Fibroblast of the conjunctiva (primary cell): ENCODE measurements at regions not wholly inside any gene's neighbourhood (a gene's known extent, or its start where the extent isn't known, plus 50 kb on each side); places are given as distances from the start of the nearest gene placed in this dataset.
"Not testable (repeated sequence)": the region's sequence is repeated elsewhere in the genome, so short reads cannot be mapped to it uniquely, and the experiment has no call there.

Experiments
- DNase-seq: peaks from one replicate; pipeline ENCODE4 v3.0.0-alpha.2; 2010; ENCODE audit warnings: low read depth

DNA sequence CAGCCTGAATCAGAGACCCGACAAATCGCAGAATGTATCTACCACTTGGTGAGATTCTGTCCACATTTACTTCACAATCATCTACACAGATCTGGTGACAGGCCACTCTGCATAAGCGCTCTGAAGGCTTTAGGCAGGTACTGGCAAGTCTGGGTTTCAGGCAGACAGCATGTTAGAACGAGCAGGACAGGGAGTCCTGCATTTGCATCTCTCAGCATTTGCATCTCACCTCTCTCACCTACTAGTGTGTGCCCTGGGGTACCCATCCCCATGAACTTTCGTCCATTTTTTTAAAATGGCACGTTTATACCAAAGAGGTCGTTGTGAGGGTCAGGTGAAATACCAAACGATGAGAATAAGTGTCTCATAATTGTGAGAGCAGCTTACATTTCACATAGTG is 108.2 kb downstream of the SPATA31A1 start:
- DNase-seq = not testable (repeated sequence)

DNA sequence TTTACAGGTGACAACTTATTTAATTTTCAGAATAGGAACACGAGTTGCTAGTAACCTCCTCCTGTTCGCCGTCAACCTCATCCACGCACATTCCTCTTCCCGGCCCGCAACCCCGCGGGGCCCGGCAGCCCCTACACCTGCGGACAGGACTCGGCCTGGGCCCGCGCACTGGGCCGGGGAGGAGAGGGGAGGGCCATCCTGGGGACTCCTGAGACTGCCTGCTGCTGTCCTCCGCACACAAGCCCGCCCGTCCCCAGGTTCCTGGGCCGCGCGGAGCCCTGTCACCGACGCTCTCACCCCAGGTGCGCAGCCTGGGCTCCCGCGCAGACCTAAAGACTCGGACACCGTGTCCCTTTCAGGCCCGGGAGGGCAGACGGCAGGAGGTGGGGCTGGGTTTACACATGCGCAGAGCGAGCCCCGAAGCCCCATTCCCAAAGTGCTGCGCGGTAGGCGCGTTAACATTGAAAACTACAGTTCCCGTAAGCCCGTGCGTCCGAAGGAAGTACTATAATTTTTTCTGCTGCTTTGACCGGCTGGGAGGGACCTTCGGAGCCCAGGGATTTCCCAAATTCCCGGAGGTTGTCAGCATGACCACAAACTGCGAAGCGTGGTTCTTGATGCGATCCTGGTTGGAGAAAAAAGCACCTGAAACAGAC is 108.8 kb downstream of the SPATA31A1 start:
- DNase-seq = peak; percentile 69

DNA sequence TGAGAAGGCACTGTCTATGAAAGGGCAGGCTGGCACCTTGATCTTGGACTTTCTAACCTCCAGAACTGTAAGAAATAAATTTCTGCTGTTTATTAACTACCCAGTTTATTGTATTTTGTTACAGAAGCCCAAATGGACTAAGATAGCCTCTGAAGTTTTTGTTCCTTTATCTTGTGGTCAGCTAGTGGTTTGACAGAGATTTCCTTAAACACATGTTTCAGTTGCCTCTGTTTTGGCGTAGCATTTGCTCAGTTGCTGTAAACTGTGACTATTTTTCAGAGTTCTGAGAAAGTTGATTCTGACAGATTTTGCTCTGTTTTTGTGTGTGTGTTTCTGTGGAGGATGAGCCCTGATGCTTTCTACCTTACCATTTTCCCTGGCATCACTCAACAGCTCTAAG is 119.0 kb downstream of the SPATA31A1 start:
- not testable (repeated sequence) for DNase-seq

DNA sequence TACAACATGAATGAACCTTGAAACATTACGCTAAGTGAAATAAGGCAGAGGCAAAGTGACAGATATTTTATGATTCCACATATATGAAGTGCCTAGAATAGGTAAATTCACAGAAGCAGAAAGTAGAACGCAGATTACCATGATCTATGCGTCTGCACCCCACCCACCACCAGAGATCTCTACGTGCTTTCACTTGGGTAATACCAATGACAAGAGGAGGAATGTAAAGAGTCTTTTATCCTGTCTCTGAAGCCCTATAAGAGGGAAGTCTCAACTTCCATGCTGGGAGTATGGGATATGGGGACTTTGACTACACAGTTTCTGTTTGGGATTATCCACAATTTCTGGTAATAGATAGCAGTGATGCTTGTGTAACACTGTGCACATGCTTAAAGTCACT is 127.6 kb downstream of the SPATA31A1 start:
- not testable (repeated sequence) for DNase-seq

DNA sequence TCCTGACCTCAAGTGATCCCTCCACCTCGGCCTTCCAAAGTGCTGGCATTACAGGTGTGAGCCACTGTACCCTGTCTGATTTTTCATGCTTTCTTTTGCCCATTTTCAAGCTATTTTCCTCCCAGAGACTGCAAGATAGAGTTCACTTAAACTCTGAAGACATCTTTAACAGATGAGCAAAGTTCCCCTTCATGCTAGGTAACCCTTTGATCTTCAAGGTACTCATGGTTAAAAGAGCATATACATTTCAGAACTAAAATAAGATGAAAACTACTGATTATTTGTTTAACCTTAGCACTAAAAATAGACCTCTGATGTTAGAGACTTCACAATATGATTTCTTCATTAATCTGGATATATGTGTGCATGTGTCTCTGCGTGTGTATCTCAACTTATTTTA is 128.4 kb downstream of the SPATA31A1 start:
- DNase-seq = not testable (repeated sequence)

DNA sequence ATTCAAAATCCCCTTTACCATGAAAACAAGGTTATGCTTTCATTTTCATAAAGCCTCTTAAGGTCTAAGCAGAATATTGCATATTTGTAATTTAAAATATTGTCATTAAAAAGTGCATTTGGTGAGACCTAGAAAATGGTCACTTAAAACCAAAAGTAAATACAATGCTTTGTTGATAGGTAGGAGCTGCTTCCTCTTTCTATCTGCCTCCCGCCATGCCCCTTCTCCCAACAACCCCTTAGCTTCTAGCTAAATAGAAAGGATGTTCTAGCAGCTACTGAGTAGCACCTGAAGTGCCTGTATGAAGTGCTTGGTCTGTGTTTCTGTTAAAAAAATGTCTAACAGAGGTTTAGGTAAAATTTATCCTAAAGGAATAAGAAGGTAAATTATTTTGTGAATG is 128.8 kb downstream of the SPATA31A1 start:
- DNase-seq = not testable (repeated sequence)

DNA sequence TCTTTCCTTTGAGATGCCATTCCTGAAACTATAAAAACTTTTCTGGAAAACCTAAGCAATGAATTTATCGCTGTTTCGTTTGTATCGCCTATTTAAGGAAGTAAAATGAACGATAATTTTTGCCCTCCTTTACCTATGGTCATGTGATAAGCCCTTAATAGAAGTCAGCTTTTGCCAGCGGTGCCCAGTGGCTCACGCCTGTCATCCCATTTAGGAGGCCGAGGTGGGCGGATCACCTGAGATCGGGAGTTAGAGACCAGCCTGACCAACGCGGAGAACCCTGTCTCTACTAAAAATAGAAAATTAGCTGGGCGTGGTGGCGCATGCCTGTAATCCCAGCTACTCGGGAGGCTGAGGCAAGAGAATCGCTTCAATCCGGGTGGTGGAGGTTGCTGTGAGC is 132.0 kb downstream of the SPATA31A1 start:
- not testable (repeated sequence) for DNase-seq

DNA sequence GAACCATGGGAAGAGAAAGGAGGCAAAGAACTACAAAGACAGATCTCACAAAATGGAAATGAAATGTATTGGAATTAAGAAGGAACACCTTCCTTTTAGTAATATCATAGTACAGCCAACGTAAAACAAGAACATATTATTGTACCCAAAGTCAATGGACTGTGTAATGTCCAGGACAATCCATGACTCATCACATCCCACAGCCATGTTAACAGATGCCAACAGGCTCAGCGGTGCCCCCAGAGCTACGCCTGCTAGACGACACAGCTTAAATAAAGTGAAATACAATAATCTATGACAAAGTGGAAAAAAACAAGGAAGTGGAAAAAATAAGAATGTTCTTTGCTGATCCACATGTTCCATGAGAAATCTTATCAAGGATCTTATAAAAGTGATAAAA is 140.8 kb downstream of the SPATA31A1 start:
- not testable (repeated sequence) for DNase-seq

DNA sequence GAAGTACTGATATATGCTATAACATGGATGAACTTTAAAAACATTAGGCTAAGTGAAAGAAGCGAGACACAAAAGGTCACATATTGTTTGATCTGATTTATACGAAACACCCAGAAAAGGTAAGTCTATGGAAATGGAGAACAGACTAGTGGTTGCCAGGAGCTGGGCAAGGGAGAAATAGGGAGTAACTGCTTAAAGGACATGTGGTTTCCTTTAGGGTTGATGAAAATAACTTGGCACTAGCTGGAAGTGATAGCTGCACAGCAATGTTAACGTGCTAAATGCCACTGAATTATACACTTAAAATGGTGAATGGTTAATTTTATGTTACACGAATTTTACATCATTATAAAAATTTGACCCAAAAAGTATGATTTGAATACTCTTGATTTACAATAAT is 147.7 kb downstream of the SPATA31A1 start:
- not testable (repeated sequence) for DNase-seq

DNA sequence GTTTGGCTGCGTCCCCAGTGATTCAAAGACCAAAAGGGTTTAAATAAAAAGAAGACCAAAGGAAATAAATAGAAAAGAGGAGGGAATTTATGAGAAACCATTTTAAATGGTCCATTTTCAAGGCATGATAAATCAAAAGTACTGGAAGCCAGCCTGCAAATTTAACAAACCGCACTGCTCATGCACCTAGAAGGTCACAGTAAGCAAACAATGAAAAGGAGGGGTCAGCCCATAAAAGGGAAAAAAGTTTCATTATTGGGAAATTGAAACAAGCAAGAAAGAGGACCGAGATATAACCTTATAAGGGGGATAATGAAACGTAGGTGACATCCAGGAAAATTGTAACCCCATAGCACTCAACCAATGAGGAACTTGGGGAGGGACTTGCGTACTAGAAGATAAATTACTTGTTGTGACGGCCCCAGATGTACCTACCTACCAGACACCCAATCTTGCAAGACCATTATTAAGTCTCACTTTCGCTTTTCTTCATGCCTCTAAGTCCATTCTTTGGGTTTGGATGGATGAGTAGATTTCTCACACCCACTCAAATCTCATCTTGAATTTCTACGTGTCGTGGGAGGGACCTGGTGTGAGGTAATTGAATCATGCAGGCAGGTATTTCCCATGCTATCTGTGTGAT is 172.0 kb downstream of the SPATA31A1 start:
- not testable (repeated sequence) for DNase-seq

DNA sequence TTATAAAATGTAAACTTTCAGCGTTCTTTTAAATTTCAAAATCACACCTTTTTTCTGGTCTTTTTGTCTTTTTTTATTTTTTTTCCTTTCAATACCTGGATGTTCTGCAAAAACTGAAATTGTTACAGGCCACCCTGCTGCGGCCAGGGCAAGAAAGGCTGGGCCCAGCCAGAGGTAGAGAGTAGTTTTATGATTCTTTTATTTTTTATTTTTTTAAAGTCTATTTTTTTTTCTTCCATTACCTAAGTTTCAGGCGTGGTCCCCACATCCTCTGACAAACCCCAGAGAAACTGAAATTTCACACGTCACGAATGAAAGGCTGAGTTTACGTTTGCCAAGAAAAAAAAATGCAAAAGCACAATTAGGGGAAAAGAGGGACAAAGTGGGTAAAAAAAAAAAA is 177.1 kb downstream of the SPATA31A1 start:
- DNase-seq = not testable (repeated sequence)

DNA sequence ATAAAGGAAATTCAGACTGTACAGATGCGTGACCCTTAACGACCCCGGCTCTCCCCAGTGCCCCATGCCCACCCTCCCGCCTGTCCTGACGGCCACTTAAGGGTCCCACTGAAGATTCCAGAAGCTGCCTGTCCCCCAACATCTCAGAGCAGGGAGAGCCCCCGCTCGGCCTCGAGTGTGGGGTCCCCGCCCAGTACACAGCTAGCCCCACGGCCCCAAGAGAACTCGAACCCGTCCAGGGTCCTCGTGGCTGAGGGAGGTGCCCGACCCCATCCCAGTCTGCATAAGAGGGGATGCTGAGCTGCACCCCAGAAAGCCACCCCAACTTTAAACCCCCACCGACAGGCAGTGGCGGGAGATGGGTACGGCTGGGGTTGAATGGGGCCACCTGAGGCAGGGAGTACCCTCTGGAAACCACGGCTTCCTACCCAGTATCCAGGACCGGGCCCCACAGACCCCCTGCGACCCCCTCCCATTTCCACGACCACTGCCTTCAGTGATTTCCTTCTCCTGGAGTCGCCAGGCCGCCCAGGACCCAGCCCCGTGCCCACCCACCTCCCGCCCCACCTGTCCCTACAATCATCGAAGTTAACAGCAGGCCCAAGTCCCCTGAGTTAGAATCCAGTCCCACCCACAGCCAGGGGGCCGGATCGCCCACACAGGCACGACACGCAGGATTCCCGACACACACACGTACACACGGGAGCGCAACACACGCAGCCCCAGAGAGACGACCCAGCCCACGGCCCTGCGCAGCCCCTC is 177.7 kb downstream of the SPATA31A1 start:
- not testable (repeated sequence) for DNase-seq

DNA sequence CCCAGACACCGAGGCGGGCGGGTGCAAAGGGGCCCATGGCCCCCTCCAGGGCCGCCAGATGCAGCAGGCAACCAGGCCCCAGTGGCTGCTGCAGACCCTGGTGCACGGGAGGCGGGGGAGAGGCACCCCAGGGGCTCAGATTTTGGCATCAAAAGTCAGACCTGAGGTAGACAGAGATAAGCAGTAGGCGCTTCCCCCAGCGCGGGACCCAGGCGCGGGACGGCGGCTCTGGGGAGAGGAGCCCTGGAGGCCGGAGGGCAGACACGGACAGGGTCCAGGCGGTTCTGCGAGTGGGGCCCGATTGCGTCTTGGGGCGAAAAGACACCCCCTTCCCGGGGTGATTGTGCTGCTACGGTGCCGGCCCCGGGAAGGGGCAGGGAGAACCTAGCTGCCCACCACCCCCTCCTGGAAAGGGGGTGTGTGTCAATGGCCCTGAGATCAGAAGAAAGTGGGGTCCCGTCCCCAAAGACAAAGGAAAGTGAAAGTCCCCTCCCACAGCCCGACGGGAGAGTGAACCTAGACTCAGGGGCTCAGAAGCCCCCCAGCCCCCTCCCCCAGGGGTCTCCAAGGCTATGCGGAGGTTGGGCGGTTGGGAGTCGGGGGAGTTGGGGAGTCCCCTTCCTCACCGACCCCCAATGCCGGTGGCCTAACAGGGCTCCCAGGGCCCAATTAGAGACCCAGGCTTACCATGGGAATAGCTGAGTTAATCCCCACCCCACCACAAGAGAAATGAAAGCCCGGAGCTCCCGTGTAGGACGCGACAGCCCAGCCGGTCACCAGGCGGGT is 178.5 kb downstream of the SPATA31A1 start:
- not testable (repeated sequence) for DNase-seq

DNA sequence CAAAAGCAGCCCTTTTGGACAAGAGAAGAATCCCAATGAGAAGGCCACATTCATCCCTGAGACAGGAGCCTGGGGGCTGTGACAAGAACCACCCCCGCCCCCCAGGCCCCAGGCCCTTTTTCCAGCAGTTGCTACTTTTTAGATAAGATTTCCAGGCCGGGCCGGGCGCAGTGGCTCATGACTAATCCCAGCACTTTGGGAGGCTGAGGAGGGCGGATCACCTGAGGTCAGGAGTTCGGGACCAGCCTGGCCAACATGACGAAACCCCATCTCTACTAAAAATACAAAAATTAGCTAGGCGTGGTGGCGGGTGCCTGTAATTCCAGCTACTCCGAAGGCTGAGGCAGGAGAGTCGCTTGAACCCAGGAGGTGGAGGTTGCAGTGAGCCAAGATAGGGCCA is 179.4 kb downstream of the SPATA31A1 start:
- DNase-seq = not testable (repeated sequence)

DNA sequence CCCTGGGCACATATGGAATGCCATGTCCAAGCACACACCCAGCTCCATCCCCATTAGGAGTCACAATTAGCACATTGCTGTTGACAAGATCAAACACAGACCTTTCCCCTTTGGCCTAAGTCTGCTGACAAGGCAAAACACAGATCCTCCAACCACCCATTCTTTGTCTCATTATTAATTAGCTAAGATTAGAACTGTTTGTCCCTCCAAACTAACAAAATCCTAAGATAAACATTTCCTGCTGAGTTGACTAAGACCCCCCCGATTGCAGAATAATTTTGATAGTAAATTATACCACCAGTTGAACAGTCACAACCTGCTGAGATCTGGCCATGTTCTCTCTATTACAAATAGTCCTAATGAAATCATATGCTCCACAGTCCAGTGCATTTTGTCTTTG is 186.7 kb downstream of the SPATA31A1 start:
- not testable (repeated sequence) for DNase-seq

DNA sequence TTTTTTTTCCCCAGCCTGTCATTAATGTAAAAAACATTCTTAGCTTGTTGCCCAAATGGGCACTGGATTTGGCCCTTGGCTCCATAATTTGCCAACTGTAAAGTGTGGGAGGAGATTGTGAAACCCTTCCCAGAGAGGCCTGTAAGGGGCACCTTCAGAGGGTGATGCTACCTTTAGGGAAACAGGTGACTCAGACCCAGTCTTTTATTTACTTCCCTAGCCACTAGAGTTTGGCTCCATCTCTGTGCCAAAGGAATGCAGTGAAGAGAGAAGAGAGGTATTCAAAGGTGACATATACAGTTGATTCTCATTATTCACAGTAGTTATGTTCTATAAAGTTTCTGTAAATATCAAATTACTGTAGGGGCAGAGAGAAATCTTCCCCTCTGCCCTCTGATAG is 189.6 kb downstream of the SPATA31A1 start:
- not testable (repeated sequence) for DNase-seq

DNA sequence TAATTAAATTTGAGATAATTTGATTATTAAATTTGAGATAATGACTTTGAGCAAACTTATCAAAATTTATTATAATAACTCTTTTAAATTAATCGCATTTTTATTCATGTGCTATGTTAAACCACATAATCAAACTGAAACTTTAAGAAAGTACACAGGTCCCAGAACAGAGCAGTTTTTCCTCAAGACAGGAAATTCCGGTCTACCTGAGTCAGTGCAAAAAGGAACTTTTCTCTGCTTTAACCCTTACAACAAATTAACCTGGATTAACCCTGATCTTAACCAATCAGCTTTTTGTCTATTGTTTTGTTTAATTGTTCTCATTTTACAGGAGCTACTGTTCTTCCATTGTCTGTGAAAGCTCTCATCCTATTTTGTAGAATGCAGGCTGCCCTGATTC is 195.1 kb downstream of the SPATA31A1 start:
- DNase-seq = not testable (repeated sequence)

DNA sequence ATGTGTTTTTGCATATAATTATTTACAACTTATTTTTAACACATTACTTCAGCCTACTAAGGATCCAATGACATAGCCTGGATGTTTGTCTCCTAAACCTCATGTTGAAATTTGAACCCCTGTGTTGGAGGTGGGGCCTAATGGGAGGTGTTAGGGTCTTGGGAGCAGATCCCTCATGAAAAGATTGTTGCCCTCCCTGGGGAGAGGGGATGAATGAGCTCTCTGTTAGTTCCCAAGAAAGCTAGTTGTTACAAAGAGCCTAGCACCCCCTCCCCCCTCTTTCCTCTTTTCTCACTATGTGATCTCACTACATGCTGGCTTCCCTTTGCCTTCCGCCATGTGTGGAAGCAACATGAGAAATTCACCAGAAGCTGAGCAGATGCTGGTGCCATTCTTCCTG is 196.1 kb downstream of the SPATA31A1 start:
- not testable (repeated sequence) for DNase-seq

DNA sequence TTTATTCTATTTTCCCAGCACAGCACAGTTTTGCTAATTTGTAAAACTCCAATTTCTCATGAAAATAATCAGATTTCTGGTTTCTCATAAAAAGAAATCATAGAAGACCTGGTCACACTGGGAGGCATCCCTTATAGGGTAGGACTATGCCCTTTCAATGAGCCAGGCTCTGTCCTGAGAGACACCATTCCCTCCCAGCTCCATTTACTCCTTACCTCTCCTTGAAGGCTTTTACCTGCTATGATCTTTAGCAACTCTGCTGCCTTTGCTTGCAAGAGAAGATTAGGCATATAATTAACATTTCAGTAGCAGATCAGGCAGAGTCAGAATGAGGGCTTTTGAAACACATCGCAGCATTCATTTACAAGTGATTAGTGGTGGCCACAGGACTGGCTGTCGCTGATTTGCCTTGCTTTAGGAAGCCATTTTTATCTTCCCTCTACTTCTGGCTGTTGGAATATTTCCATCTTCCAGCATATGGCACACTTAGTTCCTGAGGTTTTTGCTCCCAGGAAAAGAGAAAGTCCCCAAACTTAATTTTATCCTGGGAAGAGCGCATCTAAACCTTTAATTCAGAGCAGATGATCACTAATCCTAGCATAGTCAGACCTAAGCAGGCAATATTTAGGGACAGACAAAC is 196.9 kb downstream of the SPATA31A1 start:
- not testable (repeated sequence) for DNase-seq

DNA sequence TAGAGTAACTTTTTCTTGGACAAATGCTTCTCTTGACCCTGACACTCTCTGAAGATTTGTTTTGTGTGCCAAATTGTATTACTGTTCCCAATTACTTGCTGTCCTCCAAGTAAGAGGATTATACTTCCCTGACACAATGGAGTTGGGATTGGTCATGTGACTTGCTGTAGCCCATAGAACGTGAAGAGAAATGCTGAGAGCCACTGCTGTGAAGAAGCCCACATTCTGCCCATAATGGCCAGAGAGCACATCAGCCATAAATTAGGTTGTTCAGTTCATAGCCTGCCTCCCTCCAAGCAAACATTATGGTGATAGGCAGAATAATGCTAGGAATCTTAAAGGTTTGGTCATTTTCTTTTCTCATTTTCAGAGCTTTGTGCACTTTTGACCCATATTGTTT is 198.9 kb downstream of the SPATA31A1 start:
- DNase-seq = not testable (repeated sequence)

DNA sequence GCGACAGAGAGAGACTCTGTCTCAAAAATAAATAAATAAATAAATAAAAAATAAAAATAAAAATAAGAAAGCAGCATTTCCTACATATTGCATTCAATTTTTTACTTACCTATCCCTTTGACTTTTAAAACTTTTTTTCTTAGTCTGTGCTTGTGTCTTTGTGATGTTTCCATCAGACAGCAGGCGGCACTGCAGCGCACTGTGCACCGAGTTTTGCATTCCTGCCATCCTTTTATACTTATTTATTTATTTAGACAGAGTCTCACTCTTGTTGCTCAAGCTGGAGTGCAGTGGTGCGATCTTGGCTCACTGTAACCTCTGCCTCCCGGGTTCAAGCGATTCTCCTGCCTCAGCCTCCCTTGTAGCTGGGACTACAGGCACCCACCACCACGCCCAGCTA is 203.9 kb downstream of the SPATA31A1 start:
- DNase-seq = not testable (repeated sequence)

DNA sequence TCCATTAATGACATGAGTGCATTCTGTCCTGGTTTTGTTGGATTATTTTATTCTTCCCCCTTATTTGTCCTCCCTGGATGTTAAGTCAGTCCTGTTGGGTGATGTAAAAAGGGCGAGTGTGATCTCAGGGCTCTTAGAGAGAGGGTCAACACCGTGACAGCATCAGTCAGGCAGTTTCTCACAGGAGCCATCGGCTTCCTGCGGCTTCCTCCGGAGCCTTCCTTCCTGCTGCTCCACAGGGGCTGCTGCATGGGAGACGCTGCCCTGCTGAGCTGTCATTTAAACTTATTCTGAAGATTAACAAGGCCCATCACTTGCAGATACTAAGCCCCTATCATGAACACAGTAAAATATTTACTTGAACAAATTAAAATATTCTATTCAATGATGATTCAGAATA is 211.3 kb downstream of the SPATA31A1 start:
- DNase-seq = not testable (repeated sequence)
